Right cardiac atrium (tissue), 5 donors: ENCODE measurements at regions not wholly inside any gene's neighbourhood (a gene's known extent, or its start where the extent isn't known, plus 50 kb on each side); places are given as distances from the start of the nearest gene placed in this dataset.

Experiments
- ATAC-seq, 2 donors: fragments of 200-7000 bp; cut with Tn5 transposase; one replicate each; pipeline versions ENCODE4 v1.8.0 to v1.9.1; 2020; ENCODE audit warnings: moderate library complexity in 2 of 2, mild to moderate bottlenecking in 1 of 2
- DNase-seq, 3 donors: peaks; one replicate each; pipeline ENCODE4 v3.0.0-alpha.2; 2020
- H3K27ac ChIP-seq: one replicate; pipeline ENCODE4 v1.5.1; 2013; ENCODE audit warnings: mild to moderate bottlenecking, low read length, control low read depth, moderate library complexity
- H3K27me3 ChIP-seq: one replicate; pipeline ENCODE4 v1.6.1; 2013; ENCODE audit not compliant: control insufficient read depth, insufficient read depth
- H3K4me1 ChIP-seq: one replicate; pipeline ENCODE4 v1.6.1; 2013; ENCODE audit warnings: low read length; ENCODE audit not compliant: control insufficient read depth, insufficient read depth
- H3K4me3 ChIP-seq: one replicate; pipeline ENCODE4 v1.5.1; 2013; ENCODE audit warnings: low read length, control low read depth
- H3K9me3 ChIP-seq: one replicate; pipeline ENCODE4 v1.6.1; 2013; ENCODE audit warnings: low read length; ENCODE audit not compliant: control insufficient read depth
- WGBS: extraction: QIAGEN DNeasy Blood & Tissue Kit; methylation state at CpG from one replicate; pipeline ENCODE4 v1.1.7; 2013; 5-methylcytosine and 5-hydroxymethylcytosine counted together
- intact Hi-C, 4 donors: fragments of 100-400 bp; cut with DNase I; formaldehyde crosslinking; loops; one replicate each; pipeline versions ENCODE4 v1.11.0 to v1.14.0; 2022 to 2023
- donor health status: healthy with polysubstance abuse.
- donor health status: DM: no; HTN: yes; CAD: no.
- donor health status: DM: no; HTN: no; CAD: no.
- donor health status: DM: no; HTN: yes; CAD: no; lungs with severe emphysema.
- donor health status: DM: yes; HTN: yes; CAD: no.

- no peaks in the 10 kb centered on the region for H3K9me3 ChIP-seq
- 86% methylated on average over 3 of the region's 3 CpGs for WGBS
- no peaks in the 10 kb centered on the region for H3K27me3 ChIP-seq
- intact Hi-C loops, result no loop called here
- H3K27ac ChIP-seq, result no peak overlapping the region
- no peak overlapping the region for H3K4me3 ChIP-seq
- DNase-seq (no peak), ATAC-seq (no peak)
- H3K4me1 ChIP-seq, result no peaks in the 10 kb centered on the region
Measured at GRCh38 chr4:74665876-74666275, 128.4 kb downstream of the BTC start.

GRCh38 chr4:74667438-74667837 lies 126.9 kb downstream of the BTC start:
- Histone ChIP-seq H3K4me1 (no peaks in the 10 kb centered on the region), H3K4me3 (no peak overlapping the region), H3K27me3 (no peaks in the 10 kb centered on the region), H3K27ac (no peak overlapping the region), H3K9me3 (no peaks in the 10 kb centered on the region)
- ATAC-seq (no peak), DNase-seq (no peak)
- intact Hi-C loops, result no loop called here

DNA sequence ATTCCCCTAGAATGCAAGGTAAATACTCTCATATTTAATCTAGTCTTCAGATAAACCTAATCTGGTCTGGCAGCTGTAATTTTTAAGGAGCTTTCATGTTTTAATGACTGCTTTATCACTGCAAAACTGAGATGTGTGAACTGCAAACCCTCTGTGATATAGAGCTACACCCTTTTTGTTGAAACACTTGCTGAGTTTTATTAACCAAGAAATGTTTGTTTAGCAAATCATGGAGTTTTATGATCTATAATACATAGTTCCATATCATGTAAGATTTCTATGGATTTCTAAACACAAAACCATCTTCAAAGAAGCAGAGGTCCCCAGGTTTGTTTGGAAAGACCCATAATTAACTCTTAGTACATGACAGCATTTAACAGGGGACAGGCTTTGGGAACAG lies 126.4 kb downstream of the BTC start:
- Histone ChIP-seq H3K27ac (no peak overlapping the region), H3K27me3 (no peaks in the 10 kb centered on the region), H3K4me3 (no peak overlapping the region), H3K9me3 (no peaks in the 10 kb centered on the region), H3K4me1 (no peaks in the 10 kb centered on the region)
- ATAC-seq (no peak), DNase-seq (no peak)
- intact Hi-C loops, result no loop called here

GRCh38 chr4:74669702-74670101 lies 124.6 kb downstream of the BTC start:
- Histone ChIP-seq H3K4me3 (no peak overlapping the region), H3K9me3 (no peaks in the 10 kb centered on the region), H3K4me1 (no peaks in the 10 kb centered on the region), H3K27ac (no peak overlapping the region), H3K27me3 (no peaks in the 10 kb centered on the region)
- WGBS, result 88% methylated on average over 3 of the region's 3 CpGs
- intact Hi-C loops, result loop anchor here (5.0 to 10.0 kb wide), 2 partner anchors 295 to 297 kb away; no protein-coding TSS in a partner anchor
- no peak for DNase-seq
- ATAC-seq, result no peak

DNA sequence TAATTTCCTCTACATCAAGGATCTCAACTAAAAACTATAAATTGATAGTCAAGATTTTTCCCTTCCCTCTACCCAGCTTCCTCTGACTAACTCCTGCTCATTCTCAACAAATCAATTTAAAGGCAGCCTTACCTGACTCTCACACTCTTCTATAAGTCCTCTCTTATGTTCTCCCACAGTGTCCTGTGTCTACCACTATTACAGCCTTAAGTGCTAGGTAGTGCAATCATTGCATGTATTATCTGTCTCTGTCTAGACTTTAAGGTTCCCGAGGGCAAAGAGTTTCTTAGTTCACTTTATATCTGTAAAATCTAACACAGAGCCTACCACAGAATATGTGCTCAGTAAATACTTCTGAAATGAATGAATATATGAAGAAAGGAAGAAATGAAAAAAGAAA lies 123.7 kb downstream of the BTC start:
- no peak overlapping the region for H3K27ac ChIP-seq
- H3K4me3 ChIP-seq, result no peak overlapping the region
- intact Hi-C loops, result loop anchor here (5.0 to 10.0 kb wide), 2 partner anchors 296 to 298 kb away; no protein-coding TSS in a partner anchor
- H3K4me1 ChIP-seq, result no peaks in the 10 kb centered on the region
- H3K9me3 ChIP-seq, result no peaks in the 10 kb centered on the region
- 82% methylated on average over 1 of the region's 1 CpG for WGBS
- H3K27me3 ChIP-seq, result no peaks in the 10 kb centered on the region
- no peak for DNase-seq
- no peak for ATAC-seq

GRCh38 chr4:74671080-74671698 lies 123.1 kb downstream of the BTC start:
- Histone ChIP-seq H3K4me1 (no peaks in the 10 kb centered on the region), H3K27me3 (no peaks in the 10 kb centered on the region), H3K27ac (no peak overlapping the region), H3K9me3 (no peaks in the 10 kb centered on the region), H3K4me3 (no peak overlapping the region)
- intact Hi-C loops, result loop anchor here (5.0 to 10.0 kb wide), 2 partner anchors 296 to 299 kb away; no protein-coding TSS in a partner anchor
- 2% methylated on average over 2 of the region's 2 CpGs for WGBS
- peak; percentile 26 to 55 for ATAC-seq
- DNase-seq, result peak in 2 of 3 donors; percentile 15 to 51

DNA sequence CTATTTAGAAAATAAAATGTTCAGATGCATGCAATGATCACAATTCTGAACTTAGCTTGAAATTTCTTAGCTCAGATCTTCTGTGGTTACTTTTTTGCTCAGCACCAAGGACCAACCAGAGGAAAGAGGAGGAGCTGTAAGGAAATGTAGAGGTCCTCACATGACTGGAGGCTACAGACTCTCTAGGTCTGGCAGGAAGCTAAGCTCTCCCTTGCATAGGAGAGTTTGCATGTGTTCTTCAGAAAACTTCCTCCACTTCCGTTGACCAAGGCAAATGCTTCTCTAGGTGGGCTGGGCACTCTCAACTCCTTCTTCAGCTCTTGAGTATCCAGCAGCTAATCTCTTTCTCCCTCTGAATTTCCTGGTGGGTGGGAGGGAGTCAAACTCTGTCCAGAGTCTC lies 119.6 kb downstream of the BTC start:
- H3K9me3 ChIP-seq, result no peaks in the 10 kb centered on the region
- no peak overlapping the region for H3K27ac ChIP-seq
- intact Hi-C loops, result loop anchor here (5.0 to 10.0 kb wide), 2 partner anchors 300 to 302 kb away; no protein-coding TSS in a partner anchor
- no peaks in the 10 kb centered on the region for H3K4me1 ChIP-seq
- H3K4me3 ChIP-seq, result no peak overlapping the region
- WGBS, result 60% methylated on average over 1 of the region's 1 CpG
- ATAC-seq, result no peak
- no peaks in the 10 kb centered on the region for H3K27me3 ChIP-seq
- no peak for DNase-seq

GRCh38 chr4:74675673-74676279 lies 118.5 kb downstream of the BTC start:
- H3K27ac ChIP-seq, result no peak overlapping the region
- H3K27me3 ChIP-seq, result no peaks in the 10 kb centered on the region
- intact Hi-C loops, result loop anchor here in 2 of 4 donors (10.0 kb wide), 1 partner anchor 301 kb away; no protein-coding TSS in a partner anchor
- H3K4me1 ChIP-seq, result no peaks in the 10 kb centered on the region
- WGBS, result 16% methylated on average over 5 of the region's 5 CpGs
- H3K4me3 ChIP-seq, result no peak overlapping the region
- peak; percentile 59 to 63 for ATAC-seq
- no peaks in the 10 kb centered on the region for H3K9me3 ChIP-seq
- no peak for DNase-seq

GRCh38 chr4:74682567-74683359 lies 111.6 kb downstream of the BTC start:
- H3K27ac ChIP-seq, result no peak overlapping the region

DNA sequence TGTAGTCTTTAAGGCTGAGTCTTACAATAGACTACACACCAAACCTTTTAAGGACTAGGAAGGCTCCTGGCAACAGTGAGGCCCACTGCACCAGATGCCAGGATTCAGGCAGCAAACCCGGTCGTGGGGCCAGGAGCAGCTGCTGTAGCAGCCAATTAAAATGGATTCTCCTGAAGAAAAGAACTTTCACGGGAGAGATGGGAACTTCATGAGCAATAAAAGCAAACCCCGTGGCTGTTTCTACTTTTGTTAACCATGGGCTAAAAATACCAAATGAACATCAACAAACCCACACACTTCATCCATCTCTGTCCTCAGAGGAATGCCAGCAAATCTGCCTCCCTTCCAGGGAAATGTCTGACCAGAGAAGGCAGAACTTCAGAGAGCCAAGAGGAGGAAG lies 101.4 kb downstream of the BTC start:
- 21% methylated on average over 4 of the region's 4 CpGs for WGBS
- DNase-seq, result peak in 1 of 3 donors; percentile 32
- H3K27me3 ChIP-seq, result no peaks in the 10 kb centered on the region
- ATAC-seq, result no peak
- intact Hi-C loops, result no loop called here
- no peak overlapping the region for H3K4me3 ChIP-seq
- H3K27ac ChIP-seq, result no peak overlapping the region
- H3K9me3 ChIP-seq, result no peaks in the 10 kb centered on the region
- no peaks in the 10 kb centered on the region for H3K4me1 ChIP-seq

More at GRCh38 chr4:74682567-74683359, 111.6 kb downstream of the BTC start:
- WGBS, result 53% methylated on average over 2 of the region's 2 CpGs
- ATAC-seq, result peak; percentile 23 to 43
- Histone ChIP-seq H3K9me3 (no peaks in the 10 kb centered on the region), H3K4me3 (no peak overlapping the region), H3K4me1 (no peaks in the 10 kb centered on the region), H3K27me3 (no peaks in the 10 kb centered on the region)
- no peak for DNase-seq
- intact Hi-C loops, result no loop called here
